Stomach (tissue), 4 donors: ENCODE measurements at regions not wholly inside any gene's neighbourhood (a gene's known extent, or its start where the extent isn't known, plus 50 kb on each side); places are given as distances from the start of the nearest gene placed in this dataset.

Experiments
- CTCF ChIP-seq, 7 experiments: fragments of 450-650 bp in 4 of 7; fragments of 200-600 bp in 3 of 7; sonication (generic) in 3 of 7; IDR thresholded peaks; one replicate each; pipeline ENCODE4 v1.5.1; 2016 to 2019; ENCODE audit warnings: antibody characterized with exemption in 7 of 7, control low read depth in 2 of 7, mild to moderate bottlenecking in 1 of 7
- EP300 ChIP-seq: sonication (generic); formaldehyde crosslinking; IDR thresholded peaks from one replicate; pipeline ENCODE4 v1.6.1; 2017; ENCODE audit warnings: antibody characterized with exemption
- POLR2AphosphoS5 ChIP-seq, 3 donors: sonication (generic); formaldehyde crosslinking; IDR thresholded peaks; one replicate each; pipeline ENCODE4 v1.6.1; 2016; ENCODE audit warnings: antibody characterized with exemption in 3 of 3

- TF ChIP-seq EP300 (no peak), CTCF (IDR thresholded peaks at IDR 0.05) (no peak), POLR2AphosphoS5 (IDR thresholded peaks at IDR 0.05) (no peak)
These were observed 473.0 kb downstream of the CCDC85A start for GRCh38 chr2:56656826-56657225.
